SU-DHL-6 (cell line): ENCODE measurements at regions not wholly inside any gene's neighbourhood (a gene's known extent, or its start where the extent isn't known, plus 50 kb on each side); places are given as distances from the start of the nearest gene placed in this dataset.

Source experiments
- CTCF ChIP-seq: fragments of 200-600 bp; sonication (generic); IDR thresholded peaks from one replicate; pipeline ENCODE4 v1.5.1; 2017; ENCODE audit warnings: antibody characterized with exemption, mild to moderate bottlenecking, low read length, moderate library complexity; ENCODE audit not compliant: insufficient read depth, poor library complexity, severe bottlenecking
- EZH2phosphoT487 ChIP-seq: fragments of 200-600 bp; sonication (generic), shearing (Covaris generic); conservative IDR thresholded peaks from 2 replicates; pipeline ENCODE4 v1.6.1; 2018; ENCODE audit warnings: mild to moderate bottlenecking, antibody characterized with exemption, low read length, moderate library complexity, mixed read lengths

DNA sequence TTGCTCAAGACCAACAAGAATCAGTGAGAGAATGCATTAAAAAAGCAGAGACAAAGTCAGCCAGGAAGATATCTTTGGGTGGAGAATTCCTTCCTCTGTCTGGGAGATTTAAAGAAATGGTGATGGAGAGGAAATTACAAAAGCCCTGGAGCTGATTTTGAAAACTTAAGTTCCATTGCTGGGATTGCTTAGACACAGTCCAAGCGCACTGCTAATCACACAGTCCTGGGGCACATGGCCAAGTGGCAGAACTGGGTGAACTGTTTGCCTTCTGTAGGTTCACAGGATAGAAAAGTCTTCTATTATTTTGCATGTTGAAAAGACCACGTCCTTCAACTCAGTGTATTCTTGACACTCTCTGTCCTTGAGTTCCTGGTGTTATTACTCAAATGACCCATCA lies 284.9 kb upstream of the FBXL7 start:
- no peak for TF ChIP-seq CTCF
- TF ChIP-seq EZH2phosphoT487 = no peak
